Colonic mucosa (tissue), 4 donors: ENCODE measurements at regions not wholly inside any gene's neighbourhood (a gene's known extent, or its start where the extent isn't known, plus 50 kb on each side); places are given as distances from the start of the nearest gene placed in this dataset.
"Not testable (repeated sequence)": the region's sequence is repeated elsewhere in the genome, so short reads cannot be mapped to it uniquely, and the experiment has no call there.

Experiments
- DNase-seq: peaks from one replicate; pipeline ENCODE4 v3.0.0-alpha.2; 2020
- H3K27ac ChIP-seq: fragments of 200-600 bp; one replicate; pipeline ENCODE4 v1.8.0; 2021
- H3K27me3 ChIP-seq: fragments of 200-600 bp; one replicate; pipeline ENCODE4 v1.8.0; 2021
- H3K36me3 ChIP-seq: fragments of 200-600 bp; one replicate; pipeline ENCODE4 v1.8.0; 2021
- H3K4me1 ChIP-seq: fragments of 200-600 bp; one replicate; pipeline ENCODE4 v1.8.0; 2021; ENCODE audit warnings: mild to moderate bottlenecking
- H3K4me3 ChIP-seq: fragments of 200-600 bp; one replicate; pipeline ENCODE4 v1.8.0; 2021
- H3K9ac ChIP-seq, 2 donors: one replicate each; pipeline ENCODE4 v1.7.0; 2013; ENCODE audit warnings: control low read depth in 2 of 2, low read depth in 2 of 2, low read length in 2 of 2
- H3K9me3 ChIP-seq: fragments of 200-600 bp; one replicate; pipeline ENCODE4 v1.8.0; 2021
- CTCF ChIP-seq: fragments of 200-600 bp; IDR thresholded peaks from one replicate; pipeline ENCODE4 v1.8.0; 2022; ENCODE audit warnings: antibody characterized with exemption, mild to moderate bottlenecking
- intact Hi-C: fragments of 100-400 bp; cut with DNase I; formaldehyde crosslinking; loops from one replicate; pipeline ENCODE4 v1.14.1; 2022
- donor health status: healthy.
- donor health status: DM: no; HTN: no; CAD: no.
- donor health status: DM: no; HTN: no; CAD: no.

- Histone ChIP-seq H3K9ac (no peak overlapping the region), H3K4me1 (no peaks in the 10 kb centered on the region), H3K9me3 (no peaks in the 10 kb centered on the region), H3K27me3 (no peaks in the 10 kb centered on the region), H3K4me3 (no peak overlapping the region), H3K27ac (no peak overlapping the region), H3K36me3 (no peaks in the 10 kb centered on the region)
- TF ChIP-seq CTCF: no peak
- no peak for DNase-seq
- intact Hi-C loops: no loop called here
Observed at GRCh38 chr9:135306699-135307098, 172.9 kb upstream of the PPP1R26 start.

GRCh38 chr9:135307300-135307699 lies 172.3 kb upstream of the PPP1R26 start:
- DNase-seq: no peak
- no peak overlapping the region for H3K9ac ChIP-seq
- no peaks in the 10 kb centered on the region for H3K36me3 ChIP-seq
- intact Hi-C loops: no loop called here
- H3K27ac ChIP-seq: no peak overlapping the region
- no peaks in the 10 kb centered on the region for H3K9me3 ChIP-seq
- H3K27me3 ChIP-seq: no peaks in the 10 kb centered on the region
- H3K4me3 ChIP-seq: no peak overlapping the region
- H3K4me1 ChIP-seq: no peaks in the 10 kb centered on the region
- TF ChIP-seq CTCF: no peak

DNA sequence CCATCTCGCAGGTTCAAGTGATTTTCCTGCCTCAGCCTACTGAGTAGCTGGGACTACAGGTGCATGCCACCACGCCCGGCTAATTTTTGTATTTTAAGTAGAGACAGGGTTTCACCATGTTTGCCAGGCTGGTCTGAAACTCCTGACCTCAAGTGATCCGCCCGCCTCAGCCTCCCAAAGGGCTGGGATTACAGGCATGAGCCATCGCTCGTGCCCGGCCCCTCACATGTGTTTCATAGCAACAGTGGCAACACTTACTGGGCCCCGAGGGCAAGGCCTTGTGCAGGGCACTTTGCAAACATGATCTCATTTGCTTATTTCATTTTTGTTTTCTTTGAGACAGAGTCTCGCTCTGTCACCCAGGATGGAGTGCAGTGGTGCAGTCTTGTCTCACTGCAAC lies 171.7 kb upstream of the PPP1R26 start:
- H3K27me3 ChIP-seq, H3K27ac ChIP-seq, intact Hi-C loops, DNase-seq, H3K4me3 ChIP-seq, H3K36me3 ChIP-seq, H3K9me3 ChIP-seq, H3K9ac ChIP-seq, H3K4me1 ChIP-seq: not testable (repeated sequence)

DNA sequence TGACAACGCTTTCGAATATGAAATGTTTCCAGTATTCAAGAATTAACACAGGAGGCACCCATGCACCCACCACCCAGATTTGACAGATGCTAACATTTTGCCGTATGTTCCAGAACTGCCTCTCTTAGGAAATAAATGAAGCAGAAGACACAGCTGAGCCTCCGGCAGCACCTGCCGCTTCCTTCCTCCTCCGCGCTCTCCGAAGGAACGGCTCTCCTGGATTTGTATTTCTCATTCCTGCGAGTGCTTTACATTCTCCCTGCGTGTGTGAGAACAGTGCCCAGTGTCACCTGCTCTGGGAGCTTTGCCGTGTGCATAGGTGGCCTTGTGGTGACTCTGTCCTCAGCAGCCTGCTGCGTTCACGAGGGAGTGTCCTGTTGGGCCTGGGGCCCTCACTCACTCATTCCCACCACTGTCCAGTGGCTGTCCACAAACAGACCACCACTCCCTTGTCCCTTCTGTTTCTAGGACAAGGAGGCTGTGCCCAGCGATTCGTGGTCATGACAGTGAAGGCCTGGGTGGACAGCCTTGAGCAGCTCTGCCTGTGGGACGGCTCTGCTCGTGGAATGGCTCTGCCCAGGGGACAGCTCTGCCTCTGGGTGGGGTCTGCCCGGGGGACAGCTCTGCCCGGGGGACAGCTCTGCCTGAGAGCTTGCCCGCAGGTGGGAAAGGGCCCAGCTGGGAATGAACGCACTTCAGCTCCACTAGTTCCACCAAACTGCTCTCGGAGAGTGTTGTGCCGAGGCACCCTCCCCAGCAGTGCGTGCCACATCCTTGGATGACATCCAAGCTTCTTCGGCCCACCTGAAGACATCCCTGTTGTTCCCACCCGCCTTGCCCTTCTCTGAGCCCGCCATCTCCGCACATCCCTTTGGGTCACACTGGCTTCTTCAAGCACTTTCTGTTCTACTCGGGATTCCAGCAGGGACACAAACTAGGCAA lies 170.5 kb upstream of the PPP1R26 start:
- H3K4me3 ChIP-seq: no peak overlapping the region
- DNase-seq: no peak
- H3K9me3 ChIP-seq: no peaks in the 10 kb centered on the region
- intact Hi-C loops: no loop called here
- H3K27me3 ChIP-seq: no peaks in the 10 kb centered on the region
- H3K27ac ChIP-seq: no peak overlapping the region
- no peaks in the 10 kb centered on the region for H3K4me1 ChIP-seq
- no peaks in the 10 kb centered on the region for H3K36me3 ChIP-seq
- no peak overlapping the region for H3K9ac ChIP-seq
- no peak for TF ChIP-seq CTCF

DNA sequence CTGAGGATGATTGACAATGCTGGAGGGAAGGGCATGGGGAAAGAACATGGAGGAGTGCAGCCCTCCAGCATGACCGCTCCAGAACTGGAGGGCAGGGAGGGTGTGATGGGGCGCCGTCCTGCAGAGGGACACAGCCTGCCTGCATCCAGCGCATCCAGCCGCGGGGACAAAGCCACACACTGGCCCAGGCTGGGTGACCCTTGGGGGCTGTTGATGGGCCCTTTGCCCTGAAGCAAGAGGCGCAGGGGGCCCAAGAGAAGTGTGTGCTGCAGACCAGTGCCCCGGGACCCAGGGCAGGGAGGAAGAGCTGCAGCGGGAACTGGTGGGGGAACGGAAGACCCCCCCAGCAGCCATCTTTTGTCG lies 169.8 kb upstream of the PPP1R26 start:
- H3K9ac ChIP-seq: no peak overlapping the region
- no peak overlapping the region for H3K27ac ChIP-seq
- H3K27me3 ChIP-seq: no peaks in the 10 kb centered on the region
- no peak for TF ChIP-seq CTCF
- intact Hi-C loops: no loop called here
- H3K9me3 ChIP-seq: no peaks in the 10 kb centered on the region
- no peak overlapping the region for H3K4me3 ChIP-seq
- no peak for DNase-seq
- no peaks in the 10 kb centered on the region for H3K4me1 ChIP-seq
- H3K36me3 ChIP-seq: no peaks in the 10 kb centered on the region

DNA sequence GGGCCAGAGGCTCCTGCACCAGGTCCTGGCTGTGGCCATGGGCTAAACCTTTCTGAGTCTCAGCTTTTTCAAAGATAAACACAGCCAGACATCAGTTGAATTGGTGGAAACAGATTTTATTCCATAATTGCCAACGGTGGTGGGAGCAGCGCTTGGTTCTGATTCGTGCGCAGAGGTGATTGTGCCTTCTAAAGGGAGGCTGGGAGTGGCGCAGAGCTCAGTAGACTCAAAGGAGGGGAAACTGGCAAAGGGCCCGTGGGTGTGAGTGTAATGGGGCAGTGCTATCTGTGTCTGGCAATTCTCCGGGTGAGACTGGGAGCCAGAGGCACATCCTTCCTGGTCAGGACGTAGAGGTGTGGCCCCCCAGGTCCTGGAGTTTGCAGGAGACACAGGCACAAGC lies 169.4 kb upstream of the PPP1R26 start:
- Histone ChIP-seq H3K4me3 (no peak overlapping the region), H3K27ac (no peak overlapping the region), H3K4me1 (no peaks in the 10 kb centered on the region), H3K9ac (no peak overlapping the region), H3K36me3 (no peaks in the 10 kb centered on the region), H3K27me3 (no peaks in the 10 kb centered on the region), H3K9me3 (no peaks in the 10 kb centered on the region)
- no peak for TF ChIP-seq CTCF
- intact Hi-C loops: no loop called here
- DNase-seq: no peak
